HT1080 (cell line): ENCODE measurements at regions not wholly inside any gene's neighbourhood (a gene's known extent, or its start where the extent isn't known, plus 50 kb on each side); places are given as distances from the start of the nearest gene placed in this dataset.

ENCODE experiments used
- DNase-seq: peaks from one replicate; pipeline ENCODE4 v3.0.0-alpha.2; 2015; ENCODE audit warnings: low read depth

GRCh38 chr17:79137789-79138165, 63.2 kb downstream of the ENGASE start:
- DNase-seq, result no peak

DNA sequence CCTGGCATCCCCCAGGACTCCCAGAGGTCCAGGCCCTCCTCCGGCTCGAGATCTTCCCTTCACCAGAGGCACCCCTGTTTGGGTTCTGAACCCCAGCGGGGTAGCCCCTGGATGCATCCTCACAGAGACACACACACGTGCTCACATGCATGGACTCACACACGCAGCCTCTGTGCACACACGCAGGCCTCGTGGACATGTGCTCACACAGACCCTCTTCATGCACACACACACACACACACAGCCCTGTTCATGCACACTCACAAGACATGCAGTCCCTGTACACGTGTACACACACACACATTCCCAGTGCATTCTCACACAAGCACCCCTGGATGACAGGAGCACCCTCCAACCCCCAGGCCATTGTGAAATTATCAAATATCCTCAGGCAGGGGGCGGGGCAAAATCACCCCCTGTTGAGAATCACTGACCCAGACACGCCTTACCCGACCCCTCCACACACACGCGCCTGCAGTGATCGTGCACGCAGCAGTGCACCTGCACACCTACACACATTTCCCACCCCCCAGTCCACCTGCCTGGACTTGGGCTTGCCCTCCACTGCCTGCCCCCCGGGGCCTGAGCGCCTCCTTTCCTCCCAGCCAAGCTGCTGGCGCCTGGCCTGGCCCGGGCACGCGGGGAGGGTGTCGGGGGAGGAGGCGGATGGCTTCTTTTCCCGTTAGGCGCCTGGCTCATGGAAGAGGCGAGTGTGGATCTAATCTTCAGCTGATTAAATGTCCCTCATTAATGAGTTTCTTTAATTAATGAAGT, 62.6 kb downstream of the ENGASE start:
- no peak for DNase-seq

DNA sequence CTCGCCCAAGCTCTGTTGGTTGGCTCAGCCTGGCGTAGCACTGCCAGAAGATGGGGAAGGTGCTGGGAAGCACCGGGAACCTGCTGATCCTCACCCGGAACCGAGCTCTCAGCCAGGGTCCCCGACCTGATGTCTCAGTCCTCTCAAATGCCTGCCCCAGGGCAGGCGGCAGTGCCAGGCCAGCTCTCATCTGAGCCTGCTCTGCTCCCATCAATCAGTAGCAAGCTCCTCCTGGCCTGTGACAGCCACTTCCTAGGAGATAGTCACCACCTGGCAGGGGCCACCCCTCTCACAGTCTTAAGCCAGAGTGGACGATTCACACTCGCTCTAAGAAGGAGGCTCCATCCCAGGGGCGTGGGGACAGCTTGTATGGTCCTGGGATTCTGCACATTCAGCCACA, 62.0 kb downstream of the ENGASE start:
- DNase-seq, result no peak
